ENCODE measurements at regions not wholly inside any gene's neighbourhood (a gene's known extent, or its start where the extent isn't known, plus 50 kb on each side); places are given as distances from the start of the nearest gene placed in this dataset.

DNA sequence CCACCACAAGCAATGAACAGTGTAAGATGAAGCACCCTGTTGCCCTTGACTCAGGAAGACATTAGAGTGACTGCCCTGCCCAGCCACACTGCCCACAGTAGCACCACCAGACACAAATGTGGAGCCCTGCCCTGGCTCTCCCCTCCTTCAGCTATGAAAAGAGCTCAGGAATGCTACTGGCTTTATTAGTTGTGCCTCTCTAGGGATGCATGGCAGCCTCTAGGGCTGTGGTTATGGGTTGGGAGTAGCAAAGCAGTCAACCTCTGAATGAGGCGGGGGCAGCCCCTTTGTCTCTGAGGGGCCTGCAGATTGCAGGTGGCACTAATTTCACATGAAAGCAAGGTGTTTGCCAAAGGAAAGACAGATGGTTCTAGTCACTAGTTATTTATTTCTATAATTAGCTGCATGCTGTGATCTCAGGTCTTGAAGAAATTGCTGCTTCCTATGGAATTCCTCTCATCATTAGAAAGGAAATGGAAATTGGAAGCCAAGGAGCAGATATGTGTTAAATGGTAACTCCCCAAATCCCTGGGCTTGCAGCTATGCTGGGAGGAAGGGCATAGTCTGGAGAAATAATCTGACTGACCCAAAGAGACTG, 259.4 kb downstream of the TLR4 start:
- TF ChIP-seq, protein P1, sequence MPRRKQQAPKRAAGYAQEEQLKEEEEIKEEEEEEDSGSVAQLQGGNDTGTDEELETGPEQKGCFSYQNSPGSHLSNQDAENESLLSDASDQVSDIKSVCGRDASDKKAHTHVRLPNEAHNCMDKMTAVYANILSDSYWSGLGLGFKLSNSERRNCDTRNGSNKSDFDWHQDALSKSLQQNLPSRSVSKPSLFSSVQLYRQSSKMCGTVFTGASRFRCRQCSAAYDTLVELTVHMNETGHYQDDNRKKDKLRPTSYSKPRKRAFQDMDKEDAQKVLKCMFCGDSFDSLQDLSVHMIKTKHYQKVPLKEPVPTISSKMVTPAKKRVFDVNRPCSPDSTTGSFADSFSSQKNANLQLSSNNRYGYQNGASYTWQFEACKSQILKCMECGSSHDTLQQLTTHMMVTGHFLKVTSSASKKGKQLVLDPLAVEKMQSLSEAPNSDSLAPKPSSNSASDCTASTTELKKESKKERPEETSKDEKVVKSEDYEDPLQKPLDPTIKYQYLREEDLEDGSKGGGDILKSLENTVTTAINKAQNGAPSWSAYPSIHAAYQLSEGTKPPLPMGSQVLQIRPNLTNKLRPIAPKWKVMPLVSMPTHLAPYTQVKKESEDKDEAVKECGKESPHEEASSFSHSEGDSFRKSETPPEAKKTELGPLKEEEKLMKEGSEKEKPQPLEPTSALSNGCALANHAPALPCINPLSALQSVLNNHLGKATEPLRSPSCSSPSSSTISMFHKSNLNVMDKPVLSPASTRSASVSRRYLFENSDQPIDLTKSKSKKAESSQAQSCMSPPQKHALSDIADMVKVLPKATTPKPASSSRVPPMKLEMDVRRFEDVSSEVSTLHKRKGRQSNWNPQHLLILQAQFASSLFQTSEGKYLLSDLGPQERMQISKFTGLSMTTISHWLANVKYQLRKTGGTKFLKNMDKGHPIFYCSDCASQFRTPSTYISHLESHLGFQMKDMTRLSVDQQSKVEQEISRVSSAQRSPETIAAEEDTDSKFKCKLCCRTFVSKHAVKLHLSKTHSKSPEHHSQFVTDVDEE (CRISPR knock-in tag; IDR thresholded peaks at IDR 0.05) = no peak
- ATAC-seq = no peak

DNA sequence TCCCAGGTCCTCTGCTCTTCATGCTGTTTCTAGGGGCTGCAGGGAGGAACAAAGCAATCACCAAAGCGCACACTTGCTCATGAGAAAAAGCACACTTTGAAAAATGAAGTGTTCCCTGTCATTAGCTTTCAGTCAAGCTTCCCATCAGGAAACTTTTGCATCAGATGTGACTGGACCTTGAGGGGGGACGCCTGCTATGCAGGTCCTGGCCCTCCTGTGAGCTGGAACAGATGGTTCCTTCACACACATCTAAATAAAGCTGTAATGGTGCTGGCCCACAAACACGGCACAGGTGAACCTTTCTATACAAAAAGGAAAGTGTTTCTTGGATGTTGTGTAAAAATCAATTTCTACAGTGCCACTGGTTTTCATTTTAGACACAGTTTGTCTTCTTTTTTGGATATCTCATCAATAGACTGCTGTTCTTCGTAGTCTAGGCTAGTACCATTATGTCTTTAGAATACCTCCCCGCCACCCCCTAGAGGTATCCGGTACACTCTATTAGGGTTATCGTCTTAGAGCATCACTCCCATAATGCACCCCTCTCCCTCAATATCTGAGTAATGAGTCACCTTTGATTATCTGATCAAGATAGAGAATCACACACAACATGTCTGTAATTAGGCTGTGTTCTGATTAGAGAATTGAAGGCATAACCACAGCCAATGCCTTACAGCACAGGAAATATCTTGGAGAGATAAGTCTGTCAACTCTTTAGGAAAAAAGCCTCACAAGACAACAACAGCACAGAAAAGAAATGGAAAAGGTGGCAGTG, 266.3 kb downstream of the TLR4 start:
- TF ChIP-seq RARB (CRISPR knock-in tag; IDR thresholded peaks at IDR 0.05) (no peak), ZNF8 (CRISPR knock-in tag; IDR thresholded peaks at IDR 0.05) (no peak), TCF4 (CRISPR knock-in tag; IDR thresholded peaks at IDR 0.05; ENCODE audit: borderline replicate concordance) (no peak), ISL1 (CRISPR knock-in tag; IDR thresholded peaks at IDR 0.05) (no peak), ESRRG (CRISPR knock-in tag; IDR thresholded peaks at IDR 0.05) (no peak), ZNF565 (CRISPR knock-in tag; conservative IDR thresholded peaks at IDR 0.05; ENCODE audit: low read depth) (no peak), TOX (CRISPR knock-in tag; IDR thresholded peaks at IDR 0.05; ENCODE audit: borderline replicate concordance) (no peak), PPARA (CRISPR knock-in tag; IDR thresholded peaks at IDR 0.05; ENCODE audit: borderline replicate concordance) (no peak), OSR1 (CRISPR knock-in tag; IDR thresholded peaks at IDR 0.05) (no peak), SNAI2 (CRISPR knock-in tag; IDR thresholded peaks at IDR 0.05) (no peak), ZFP30 (CRISPR knock-in tag; IDR thresholded peaks at IDR 0.05) (no peak)
- TF ChIP-seq, protein P2, sequence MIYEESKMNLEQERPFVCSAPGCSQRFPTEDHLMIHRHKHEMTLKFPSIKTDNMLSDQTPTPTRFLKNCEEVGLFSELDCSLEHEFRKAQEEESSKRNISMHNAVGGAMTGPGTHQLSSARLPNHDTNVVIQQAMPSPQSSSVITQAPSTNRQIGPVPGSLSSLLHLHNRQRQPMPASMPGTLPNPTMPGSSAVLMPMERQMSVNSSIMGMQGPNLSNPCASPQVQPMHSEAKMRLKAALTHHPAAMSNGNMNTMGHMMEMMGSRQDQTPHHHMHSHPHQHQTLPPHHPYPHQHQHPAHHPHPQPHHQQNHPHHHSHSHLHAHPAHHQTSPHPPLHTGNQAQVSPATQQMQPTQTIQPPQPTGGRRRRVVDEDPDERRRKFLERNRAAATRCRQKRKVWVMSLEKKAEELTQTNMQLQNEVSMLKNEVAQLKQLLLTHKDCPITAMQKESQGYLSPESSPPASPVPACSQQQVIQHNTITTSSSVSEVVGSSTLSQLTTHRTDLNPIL (CRISPR knock-in tag; IDR thresholded peaks at IDR 0.05; ENCODE audit: low read depth) = no peak
- TF ChIP-seq, protein P3, sequence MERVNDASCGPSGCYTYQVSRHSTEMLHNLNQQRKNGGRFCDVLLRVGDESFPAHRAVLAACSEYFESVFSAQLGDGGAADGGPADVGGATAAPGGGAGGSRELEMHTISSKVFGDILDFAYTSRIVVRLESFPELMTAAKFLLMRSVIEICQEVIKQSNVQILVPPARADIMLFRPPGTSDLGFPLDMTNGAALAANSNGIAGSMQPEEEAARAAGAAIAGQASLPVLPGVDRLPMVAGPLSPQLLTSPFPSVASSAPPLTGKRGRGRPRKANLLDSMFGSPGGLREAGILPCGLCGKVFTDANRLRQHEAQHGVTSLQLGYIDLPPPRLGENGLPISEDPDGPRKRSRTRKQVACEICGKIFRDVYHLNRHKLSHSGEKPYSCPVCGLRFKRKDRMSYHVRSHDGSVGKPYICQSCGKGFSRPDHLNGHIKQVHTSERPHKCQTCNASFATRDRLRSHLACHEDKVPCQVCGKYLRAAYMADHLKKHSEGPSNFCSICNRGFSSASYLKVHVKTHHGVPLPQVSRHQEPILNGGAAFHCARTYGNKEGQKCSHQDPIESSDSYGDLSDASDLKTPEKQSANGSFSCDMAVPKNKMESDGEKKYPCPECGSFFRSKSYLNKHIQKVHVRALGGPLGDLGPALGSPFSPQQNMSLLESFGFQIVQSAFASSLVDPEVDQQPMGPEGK (CRISPR knock-in tag; IDR thresholded peaks at IDR 0.05; ENCODE audit: borderline replicate concordance) = no peak
- no peak for ATAC-seq

DNA sequence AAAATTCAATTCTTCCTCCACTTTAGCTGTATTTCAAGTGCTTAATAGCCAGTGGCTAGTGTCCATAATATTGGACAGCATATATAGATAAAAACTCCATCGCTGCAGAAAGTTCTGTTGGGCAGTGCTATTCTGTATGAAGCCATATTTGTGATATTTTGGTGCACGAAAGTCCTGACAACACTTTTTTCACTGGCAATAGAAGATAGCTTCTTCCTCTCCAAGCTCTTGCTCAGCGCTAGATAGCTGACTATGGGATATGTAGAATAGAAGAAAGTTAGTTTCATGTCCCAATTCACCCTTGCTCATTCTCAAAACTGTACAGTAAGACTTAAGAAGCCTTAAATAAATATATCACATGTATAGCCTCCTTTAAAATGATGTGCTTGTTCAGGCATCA, 269.9 kb downstream of the TLR4 start:
- TF ChIP-seq BACH2 (CRISPR knock-in tag; IDR thresholded peaks at IDR 0.05; ENCODE audit: borderline replicate concordance) (no peak), ESRRG (CRISPR knock-in tag; IDR thresholded peaks at IDR 0.05) (no peak), ZC3H10 (CRISPR knock-in tag; IDR thresholded peaks at IDR 0.05) (no peak), ZNF565 (CRISPR knock-in tag; conservative IDR thresholded peaks at IDR 0.05; ENCODE audit: low read depth) (no peak), CSDC2 (CRISPR knock-in tag; IDR thresholded peaks at IDR 0.05) (no peak), PPARA (CRISPR knock-in tag; IDR thresholded peaks at IDR 0.05; ENCODE audit: borderline replicate concordance) (no peak), RARB (CRISPR knock-in tag; IDR thresholded peaks at IDR 0.05) (no peak)
- TF ChIP-seq, protein P4, sequence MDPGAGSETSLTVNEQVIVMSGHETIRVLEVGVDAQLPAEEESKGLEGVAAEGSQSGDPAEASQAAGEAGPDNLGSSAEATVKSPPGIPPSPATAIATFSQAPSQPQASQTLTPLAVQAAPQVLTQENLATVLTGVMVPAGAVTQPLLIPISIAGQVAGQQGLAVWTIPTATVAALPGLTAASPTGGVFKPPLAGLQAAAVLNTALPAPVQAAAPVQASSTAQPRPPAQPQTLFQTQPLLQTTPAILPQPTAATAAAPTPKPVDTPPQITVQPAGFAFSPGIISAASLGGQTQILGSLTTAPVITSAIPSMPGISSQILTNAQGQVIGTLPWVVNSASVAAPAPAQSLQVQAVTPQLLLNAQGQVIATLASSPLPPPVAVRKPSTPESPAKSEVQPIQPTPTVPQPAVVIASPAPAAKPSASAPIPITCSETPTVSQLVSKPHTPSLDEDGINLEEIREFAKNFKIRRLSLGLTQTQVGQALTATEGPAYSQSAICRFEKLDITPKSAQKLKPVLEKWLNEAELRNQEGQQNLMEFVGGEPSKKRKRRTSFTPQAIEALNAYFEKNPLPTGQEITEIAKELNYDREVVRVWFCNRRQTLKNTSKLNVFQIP (CRISPR knock-in tag; IDR thresholded peaks at IDR 0.05; ENCODE audit: borderline replicate concordance, low read depth) = no peak
- TF ChIP-seq, protein P1 (CRISPR knock-in tag; IDR thresholded peaks at IDR 0.05) = no peak
- no peak for ATAC-seq
